Naive B cell (primary cell): ENCODE measurements at regions not wholly inside any gene's neighbourhood (a gene's known extent, or its start where the extent isn't known, plus 50 kb on each side); places are given as distances from the start of the nearest gene placed in this dataset.

Source experiments
- ATAC-seq, 2 donors: fragments of 150-1000 bp; cut with Tn5 transposase; 2 replicates each; pipeline ENCODE4 v1.10.0; 2021; ENCODE audit warnings: low read depth in 2 of 2, mild to moderate bottlenecking in 2 of 2, moderate library complexity in 2 of 2
- DNase-seq: peaks from one replicate; pipeline ENCODE4 v3.0.0; 2022
- H3K27ac Mint-ChIP-seq, 6 donors: one replicate each; pipeline ENCODE4 v1.8.0; 2020 to 2022; ENCODE audit warnings: mild to moderate bottlenecking in 6 of 6, mixed read lengths in 6 of 6, moderate library complexity in 5 of 6, inconsistent platforms in 2 of 6
- H3K27me3 Mint-ChIP-seq, 3 donors: one replicate each; pipeline ENCODE4 v1.8.0; 2021 to 2022; ENCODE audit warnings: mixed read lengths in 3 of 3, mild to moderate bottlenecking in 1 of 3
- H3K36me3 Mint-ChIP-seq, 2 donors: one replicate each; pipeline ENCODE4 v1.8.0; 2020 to 2022; ENCODE audit warnings: mixed read lengths in 2 of 2, inconsistent platforms in 1 of 2, mild to moderate bottlenecking in 1 of 2
- H3K4me1 Mint-ChIP-seq, 3 donors: one replicate each; pipeline ENCODE4 v1.8.0; 2020 to 2022; ENCODE audit warnings: mixed read lengths in 3 of 3, inconsistent platforms in 1 of 3, mild to moderate bottlenecking in 1 of 3, moderate library complexity in 1 of 3
- H3K4me3 Mint-ChIP-seq, 8 donors: one replicate each; pipeline ENCODE4 v1.8.0; 2020 to 2022; ENCODE audit warnings: mild to moderate bottlenecking in 8 of 8, mixed read lengths in 8 of 8, moderate library complexity in 8 of 8, inconsistent platforms in 2 of 8
- H3K9me3 Mint-ChIP-seq, 7 donors: one replicate each; pipeline ENCODE4 v1.8.0; 2020 to 2022; ENCODE audit warnings: mixed read lengths in 7 of 7, mild to moderate bottlenecking in 5 of 7, inconsistent platforms in 2 of 7, moderate library complexity in 1 of 7

DNA sequence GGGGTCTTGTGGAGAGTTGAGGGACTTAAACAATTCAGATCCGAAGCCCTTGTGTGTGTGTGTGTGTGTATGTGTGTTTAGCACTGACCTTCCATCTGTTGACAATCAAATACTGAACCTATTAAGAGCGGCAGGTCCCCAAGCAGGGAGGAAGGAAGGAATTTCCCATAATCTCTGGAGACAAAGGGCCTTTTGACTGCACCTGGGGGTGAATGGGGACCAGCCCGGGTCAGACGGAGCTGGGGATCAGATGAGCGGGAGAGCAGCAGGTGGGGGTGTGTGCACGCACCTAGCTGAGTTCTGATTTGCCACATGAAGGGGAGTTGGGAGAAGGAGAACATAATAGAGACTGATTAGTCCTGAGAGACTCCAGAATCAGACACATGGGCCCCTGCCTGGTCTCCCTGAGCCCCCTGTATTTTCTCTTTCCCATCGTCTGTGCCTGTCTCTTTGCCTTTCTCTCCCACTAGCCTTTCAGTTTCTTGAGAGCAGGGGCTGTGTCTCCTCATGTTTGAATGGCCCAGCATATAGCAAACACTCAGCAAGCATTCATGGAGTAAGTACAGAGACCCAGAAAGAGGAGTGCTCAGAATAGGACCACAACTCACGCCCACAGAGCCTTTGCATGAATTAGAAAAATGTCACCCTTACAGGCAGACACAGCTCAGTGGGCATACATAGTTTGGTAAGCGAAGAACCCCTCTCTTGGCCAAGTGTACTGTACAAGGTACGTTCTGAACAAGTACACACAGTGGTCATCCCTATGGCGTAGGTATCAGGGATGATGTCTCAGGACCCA is 288.3 kb upstream of the HABP2 start:
- peaks cover 3 to 7% (median 6%) of the 10 kb centered on the region in 3 donors for H3K4me1 Mint-ChIP-seq
- H3K9me3 Mint-ChIP-seq, result no peaks in the 10 kb centered on the region
- H3K36me3 Mint-ChIP-seq, result no peaks in the 10 kb centered on the region
- no peak overlapping the region for H3K4me3 Mint-ChIP-seq
- no peak for ATAC-seq
- peak overlapping the region in 2 of 6 donors; percentile 18 to 73 for H3K27ac Mint-ChIP-seq
- H3K27me3 Mint-ChIP-seq, result peaks cover 6 to 50% (median 30%) of the 10 kb centered on the region in 3 donors
- no peak for DNase-seq

DNA sequence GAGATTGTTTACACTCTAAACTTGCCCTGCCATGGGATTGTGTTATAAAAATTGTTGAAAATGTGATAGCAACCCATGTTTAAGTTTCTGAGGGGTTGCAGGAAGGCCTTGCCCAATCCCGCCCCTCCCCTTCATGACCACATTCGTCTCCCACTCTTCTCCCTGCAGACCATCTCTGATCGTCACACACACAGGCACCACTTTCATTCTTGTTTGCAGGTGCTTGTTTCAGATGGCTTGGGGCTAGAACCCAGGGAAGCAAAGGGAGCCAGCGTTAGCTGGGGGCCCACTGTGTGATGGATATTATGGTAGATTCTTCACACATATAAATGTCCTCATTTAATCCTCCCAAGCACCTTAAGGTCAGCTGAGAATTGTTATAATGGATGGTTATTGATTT is 286.7 kb upstream of the HABP2 start:
- Mint-ChIP-seq H3K27ac (no peak overlapping the region), H3K27me3 (peaks cover 6 to 50% (median 29%) of the 10 kb centered on the region in 3 donors), H3K4me1 (peaks cover 3 to 5% (median 3%) of the 10 kb centered on the region in 3 donors), H3K9me3 (no peaks in the 10 kb centered on the region), H3K4me3 (no peak overlapping the region), H3K36me3 (no peaks in the 10 kb centered on the region)
- ATAC-seq (no peak), DNase-seq (no peak)

DNA sequence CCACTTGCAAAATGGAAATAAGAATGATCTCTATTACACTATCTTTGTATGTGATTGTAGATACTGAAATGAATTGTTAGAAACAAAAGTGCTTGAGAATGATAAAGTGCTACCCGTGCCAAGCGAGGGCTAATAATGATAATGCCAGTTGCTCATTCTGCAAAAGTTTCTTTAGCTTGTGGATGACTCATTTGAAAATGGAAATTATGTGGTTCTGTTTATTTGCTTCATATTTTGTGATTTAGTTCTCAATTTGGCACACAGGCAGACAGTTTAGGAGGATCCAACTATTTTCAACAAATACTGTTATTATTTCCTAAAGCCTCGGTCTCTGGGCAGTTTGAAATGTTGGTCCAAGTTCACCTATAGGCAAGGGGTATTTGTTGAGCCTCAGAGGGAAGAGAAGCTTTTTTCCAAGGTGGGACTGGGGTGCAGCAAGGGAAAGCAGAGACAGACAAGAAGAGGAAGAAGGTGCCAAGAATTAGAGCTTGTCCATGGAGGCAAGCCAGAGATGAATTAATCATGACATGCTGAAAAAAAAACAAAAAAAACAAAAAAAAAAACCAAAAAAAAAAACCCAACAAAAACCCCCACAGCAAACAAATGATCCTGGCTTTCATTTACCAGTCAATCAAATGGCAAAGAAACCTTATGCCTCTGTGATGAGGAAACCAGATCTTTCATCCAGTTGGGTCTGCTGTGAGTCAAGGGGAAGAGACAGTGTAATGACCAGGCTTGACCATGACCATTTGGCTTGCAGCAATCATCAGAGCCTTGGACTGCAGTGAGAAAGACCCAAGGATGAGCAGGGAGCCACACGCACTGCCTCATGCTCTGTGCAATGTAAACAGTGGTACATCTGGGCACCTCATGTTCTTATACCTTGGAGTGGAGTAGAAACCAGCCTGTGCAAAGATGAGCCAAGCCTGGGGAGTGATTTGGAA is 285.0 kb upstream of the HABP2 start:
- Mint-ChIP-seq H3K4me1 (peaks cover 3 to 6% (median 4%) of the 10 kb centered on the region in 3 donors), H3K9me3 (no peaks in the 10 kb centered on the region), H3K4me3 (no peak overlapping the region), H3K27me3 (peaks cover 6 to 41% (median 16%) of the 10 kb centered on the region in 3 donors), H3K36me3 (no peaks in the 10 kb centered on the region), H3K27ac (no peak overlapping the region)
- ATAC-seq (no peak), DNase-seq (no peak)

DNA sequence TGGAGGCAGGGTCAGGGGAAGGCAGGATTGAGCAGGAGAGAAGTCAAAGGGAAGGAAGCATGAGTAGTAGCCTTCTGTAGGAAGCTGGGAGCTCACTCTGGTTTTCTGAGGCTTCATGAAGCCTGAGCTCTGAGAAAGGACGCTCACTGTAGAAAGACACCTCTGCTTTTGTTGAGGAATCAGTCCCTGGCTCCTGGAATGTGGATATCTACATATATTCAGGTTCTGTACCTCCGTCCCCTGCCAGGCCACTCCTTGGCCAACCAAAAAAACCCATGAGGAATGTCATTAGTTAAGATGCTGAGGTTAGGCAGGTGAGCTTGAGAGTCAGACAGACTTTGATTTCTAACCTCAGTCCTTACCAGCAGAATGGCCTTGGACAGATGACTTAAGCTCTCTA is 283.5 kb upstream of the HABP2 start:
- H3K27me3 Mint-ChIP-seq, result peaks cover 3 to 28% (median 8%) of the 10 kb centered on the region in 3 donors
- H3K27ac Mint-ChIP-seq, result no peak overlapping the region
- H3K4me3 Mint-ChIP-seq, result no peak overlapping the region
- peaks cover 0 to 1% (median 0%) of the 10 kb centered on the region in 7 donors for H3K9me3 Mint-ChIP-seq
- H3K36me3 Mint-ChIP-seq, result no peaks in the 10 kb centered on the region
- DNase-seq (no peak), ATAC-seq (no peak)
- peaks cover 14 to 17% (median 16%) of the 10 kb centered on the region in 3 donors for H3K4me1 Mint-ChIP-seq

DNA sequence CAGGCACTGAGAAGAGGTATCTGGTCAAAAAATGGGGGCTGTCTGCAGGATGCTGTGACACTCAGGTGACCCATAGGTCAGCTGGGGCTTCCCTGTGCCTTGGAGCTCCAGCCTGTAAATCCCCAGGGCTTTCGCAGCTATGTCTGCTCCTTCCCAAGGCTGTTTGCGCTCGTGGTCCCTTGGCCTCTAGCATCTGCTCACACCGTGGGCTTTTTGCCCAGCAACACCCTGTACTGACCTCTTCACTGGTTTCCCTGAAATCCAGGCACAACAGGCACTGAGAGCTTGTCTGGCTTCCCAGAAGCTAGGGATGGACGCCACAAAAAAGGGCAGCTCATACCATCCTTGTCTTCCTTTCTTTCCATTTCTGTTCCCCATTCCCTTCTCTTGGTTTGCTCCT is 280.3 kb upstream of the HABP2 start:
- peaks cover 5 to 31% (median 22%) of the 10 kb centered on the region in 7 donors for H3K9me3 Mint-ChIP-seq
- H3K36me3 Mint-ChIP-seq, result peaks cover 0 to 8% of the 10 kb centered on the region in 2 donors
- H3K27ac Mint-ChIP-seq, result no peak overlapping the region
- no peak for ATAC-seq
- H3K4me3 Mint-ChIP-seq, result no peak overlapping the region
- peaks cover 0 to 20% (median 0%) of the 10 kb centered on the region in 3 donors for H3K27me3 Mint-ChIP-seq
- no peak for DNase-seq
- peaks cover 16 to 20% (median 19%) of the 10 kb centered on the region in 3 donors for H3K4me1 Mint-ChIP-seq

DNA sequence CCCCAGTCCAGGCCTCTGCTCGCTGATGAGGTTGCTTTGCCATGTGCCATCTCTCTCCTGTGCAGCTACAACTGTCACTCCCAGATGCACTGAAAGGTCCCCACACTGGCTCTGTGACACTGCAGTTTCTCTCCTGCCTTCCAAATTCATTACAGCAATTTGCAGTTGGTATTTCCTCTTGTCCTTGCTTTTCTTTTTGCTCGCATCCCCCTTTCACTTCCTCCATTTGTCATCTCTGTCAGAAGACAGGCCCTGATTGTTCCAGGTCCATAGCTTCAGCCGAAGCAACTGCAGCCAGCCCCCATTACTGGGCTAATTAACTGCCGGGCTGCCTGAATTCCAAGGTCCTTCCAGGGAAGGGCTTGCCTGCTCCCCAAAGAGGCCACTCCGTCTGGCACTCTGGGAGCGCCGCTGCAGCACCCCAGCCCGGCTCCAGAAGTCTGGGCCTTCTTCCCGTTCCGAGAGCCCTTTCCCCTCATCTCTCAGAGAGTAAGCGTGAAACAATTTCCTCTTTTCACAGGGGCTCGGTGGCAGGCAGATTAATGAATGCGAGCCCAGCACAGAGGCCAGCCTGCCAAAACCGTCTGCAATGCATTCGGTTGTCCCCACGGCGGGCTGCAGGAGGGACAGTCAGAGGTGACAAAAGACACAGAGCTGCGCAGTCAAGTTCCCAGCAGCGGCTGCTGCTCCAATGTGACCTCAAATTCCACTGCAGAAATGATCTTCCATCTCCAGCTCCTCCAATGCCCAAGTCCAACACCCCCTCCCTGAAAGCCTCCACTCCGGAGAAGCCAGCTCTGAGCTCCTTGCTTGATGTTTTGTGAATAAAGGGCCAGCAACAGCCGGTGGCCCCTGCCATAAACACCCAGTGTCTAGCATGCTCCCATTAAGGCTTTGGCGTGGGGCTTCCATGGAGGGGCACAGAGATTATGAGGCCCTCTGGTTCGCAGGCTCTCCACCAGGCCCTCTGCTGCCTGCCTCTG is 279.4 kb upstream of the HABP2 start:
- peak; percentile 53 to 70 for ATAC-seq
- DNase-seq, result peak; percentile 17
- Mint-ChIP-seq H3K4me1 (peaks cover 16 to 20% (median 19%) of the 10 kb centered on the region in 3 donors), H3K9me3 (peaks cover 5 to 31% (median 22%) of the 10 kb centered on the region in 7 donors), H3K27me3 (peaks cover 0 to 10% (median 0%) of the 10 kb centered on the region in 3 donors), H3K4me3 (peak overlapping the region in 7 of 8 donors; percentile 36 to 81 (median 67)), H3K36me3 (peaks cover 0 to 8% of the 10 kb centered on the region in 2 donors), H3K27ac (peak overlapping the region; percentile 3 to 67 (median 45))

DNA sequence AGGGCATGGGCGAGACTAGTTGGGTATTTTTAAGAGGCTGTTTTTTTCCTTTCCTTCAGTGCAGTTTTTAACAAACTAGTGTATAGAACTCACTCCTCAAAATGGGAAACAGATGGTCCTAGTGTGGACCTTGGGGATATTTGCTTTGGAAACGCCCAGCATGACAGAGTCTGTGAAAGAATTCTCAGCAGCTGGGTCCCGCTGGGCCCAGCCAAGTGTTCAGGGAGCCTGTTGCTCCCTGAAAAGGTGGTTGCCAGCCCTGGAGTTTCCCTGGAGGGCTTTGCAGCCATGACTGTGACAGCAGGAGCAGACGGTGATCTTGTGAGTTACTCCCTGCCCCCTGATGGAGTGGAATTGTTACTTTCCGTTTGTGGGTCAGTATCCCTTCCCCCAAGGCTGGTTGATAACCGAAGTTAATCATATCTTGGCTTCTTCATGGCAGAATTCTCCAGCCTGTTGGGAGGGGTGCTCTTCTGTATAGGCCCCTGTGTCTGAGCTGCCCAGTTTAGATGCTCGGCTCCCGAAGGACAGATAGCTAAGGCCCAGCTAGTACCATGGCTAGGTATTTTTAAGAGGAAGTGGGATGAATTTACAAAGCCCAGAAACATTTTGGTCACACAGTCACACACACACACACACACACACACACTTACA is 278.6 kb upstream of the HABP2 start:
- ATAC-seq (no peak), DNase-seq (no peak)
- H3K4me1 Mint-ChIP-seq, result peaks cover 16 to 20% (median 19%) of the 10 kb centered on the region in 3 donors
- H3K27me3 Mint-ChIP-seq, result peaks cover 0 to 2% (median 0%) of the 10 kb centered on the region in 3 donors
- peaks cover 5 to 31% (median 22%) of the 10 kb centered on the region in 7 donors for H3K9me3 Mint-ChIP-seq
- peak overlapping the region in 1 of 8 donors; percentile 62 for H3K4me3 Mint-ChIP-seq
- H3K27ac Mint-ChIP-seq, result no peak overlapping the region
- peaks cover 0 to 8% of the 10 kb centered on the region in 2 donors for H3K36me3 Mint-ChIP-seq

DNA sequence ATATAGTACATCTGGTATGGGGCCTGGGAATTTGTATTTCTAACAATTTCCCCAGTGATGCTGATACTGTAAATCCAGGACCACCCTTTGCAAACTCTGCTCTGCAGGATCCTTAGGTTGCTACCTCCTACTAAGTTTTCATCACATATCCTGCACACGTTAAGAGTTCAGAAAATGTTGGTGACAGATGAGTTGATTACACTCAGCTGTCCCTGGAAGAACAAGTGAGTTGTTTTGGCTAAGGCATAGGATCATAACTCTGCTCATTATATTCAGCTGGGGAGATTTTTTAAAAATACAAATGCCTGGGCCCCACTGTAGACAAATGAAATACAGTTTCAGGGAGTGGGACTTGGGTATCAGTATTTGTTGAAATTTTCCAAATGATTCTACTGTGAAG is 274.6 kb upstream of the HABP2 start:
- ATAC-seq (no peak), DNase-seq (no peak)
- H3K27ac Mint-ChIP-seq, result no peak overlapping the region
- H3K4me3 Mint-ChIP-seq, result no peak overlapping the region
- peaks cover 8 to 13% (median 11%) of the 10 kb centered on the region in 3 donors for H3K4me1 Mint-ChIP-seq
- H3K9me3 Mint-ChIP-seq, result peaks cover 5 to 31% (median 22%) of the 10 kb centered on the region in 7 donors
- peaks cover 0 to 8% of the 10 kb centered on the region in 2 donors for H3K36me3 Mint-ChIP-seq
- no peaks in the 10 kb centered on the region for H3K27me3 Mint-ChIP-seq

DNA sequence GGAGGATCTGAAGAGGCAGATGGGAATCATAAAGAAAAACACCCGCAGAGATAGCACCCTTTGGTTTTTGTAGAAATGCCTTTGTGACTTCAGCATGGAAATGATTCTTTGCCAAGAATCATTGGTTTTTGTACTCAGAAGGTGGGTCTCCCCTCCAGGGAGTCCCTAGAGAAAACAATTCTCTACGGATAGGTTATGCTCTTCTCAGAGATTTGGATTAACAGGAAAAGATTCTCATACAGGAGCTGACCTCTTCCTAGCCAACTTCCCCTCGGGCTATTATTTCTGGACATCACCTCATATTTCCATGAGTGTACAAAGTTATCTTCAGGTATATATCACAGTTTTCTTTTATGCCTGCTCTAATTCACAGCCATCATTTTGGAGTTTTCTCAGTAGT is 274.2 kb upstream of the HABP2 start:
- DNase-seq, result no peak
- Mint-ChIP-seq H3K4me1 (peaks cover 4 to 8% (median 6%) of the 10 kb centered on the region in 3 donors), H3K4me3 (no peak overlapping the region), H3K36me3 (peaks cover 0 to 8% of the 10 kb centered on the region in 2 donors), H3K27ac (no peak overlapping the region), H3K9me3 (peaks cover 5 to 31% (median 20%) of the 10 kb centered on the region in 7 donors), H3K27me3 (no peaks in the 10 kb centered on the region)
- no peak for ATAC-seq

DNA sequence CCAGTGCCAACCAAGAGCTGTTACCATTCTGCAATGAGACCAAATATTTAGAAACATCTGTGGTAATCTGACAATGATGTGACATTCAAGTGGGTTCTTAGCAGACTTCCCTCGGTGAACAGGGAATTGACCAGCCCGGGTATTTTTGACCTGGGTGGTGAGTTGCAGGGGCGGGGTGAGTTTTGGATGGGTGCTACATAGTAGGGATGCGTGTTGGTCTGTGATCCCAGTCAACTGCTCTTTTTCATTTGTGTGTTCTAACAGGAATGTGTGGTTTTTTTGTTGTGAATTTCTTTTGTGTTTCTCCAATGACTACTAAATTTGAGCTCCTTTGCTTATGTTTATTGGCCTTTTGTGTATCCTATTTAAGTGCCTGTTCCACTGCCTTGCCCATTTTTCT is 273.6 kb upstream of the HABP2 start:
- Mint-ChIP-seq H3K27ac (peak overlapping the region in 1 of 6 donors; percentile 28), H3K4me1 (peaks cover 0 to 5% (median 2%) of the 10 kb centered on the region in 3 donors), H3K36me3 (peaks cover 0 to 8% of the 10 kb centered on the region in 2 donors), H3K9me3 (peaks cover 5 to 31% (median 20%) of the 10 kb centered on the region in 7 donors), H3K4me3 (no peak overlapping the region), H3K27me3 (no peaks in the 10 kb centered on the region)
- no peak for DNase-seq
- ATAC-seq, result no peak

DNA sequence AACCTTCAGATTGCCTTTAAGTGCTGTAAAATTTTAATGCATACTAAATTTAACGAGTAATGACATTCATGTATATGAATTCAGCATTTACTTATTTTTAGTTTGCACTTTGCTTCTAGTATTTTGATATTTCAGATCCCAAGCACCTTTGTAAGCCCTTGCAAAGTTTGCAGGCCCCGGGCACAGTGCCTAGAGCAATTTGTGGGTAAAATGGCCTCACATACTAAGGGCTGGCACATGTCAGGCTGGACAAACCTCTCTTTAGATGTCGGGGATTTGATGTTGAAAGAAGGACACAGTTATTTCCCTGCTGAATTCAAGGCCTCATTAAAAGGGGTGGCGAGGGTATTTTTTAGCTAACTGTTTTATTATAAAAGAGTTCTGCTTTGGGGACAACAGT is 270.3 kb upstream of the HABP2 start:
- Mint-ChIP-seq H3K36me3 (no peaks in the 10 kb centered on the region), H3K4me1 (no peaks in the 10 kb centered on the region), H3K27me3 (no peaks in the 10 kb centered on the region), H3K27ac (no peak overlapping the region), H3K4me3 (no peak overlapping the region), H3K9me3 (peaks cover 0 to 4% (median 0%) of the 10 kb centered on the region in 7 donors)
- no peak for ATAC-seq
- no peak for DNase-seq

DNA sequence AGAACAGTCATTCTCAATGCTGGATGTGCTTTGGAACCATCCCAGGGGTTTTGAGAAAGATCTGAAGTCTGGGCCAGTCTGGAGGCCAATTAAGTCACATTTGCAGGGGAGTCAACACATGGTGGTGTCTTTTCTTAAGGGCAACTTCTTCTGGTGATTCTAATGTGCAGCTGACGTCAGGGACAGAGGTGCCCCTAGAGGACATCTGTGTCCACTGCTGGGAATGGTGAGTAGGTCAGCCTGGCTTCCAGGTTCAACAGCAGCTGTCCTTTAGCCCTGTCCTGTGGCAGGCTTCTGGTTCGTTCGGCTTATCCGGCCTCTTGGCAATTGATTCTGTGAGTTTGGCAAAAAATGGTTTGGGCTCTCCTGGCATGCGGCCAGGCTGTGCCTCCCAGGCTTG is 269.7 kb upstream of the HABP2 start:
- H3K4me3 Mint-ChIP-seq, result no peak overlapping the region
- DNase-seq (no peak), ATAC-seq (no peak)
- H3K9me3 Mint-ChIP-seq, result no peaks in the 10 kb centered on the region
- no peaks in the 10 kb centered on the region for H3K36me3 Mint-ChIP-seq
- no peaks in the 10 kb centered on the region for H3K27me3 Mint-ChIP-seq
- H3K4me1 Mint-ChIP-seq, result no peaks in the 10 kb centered on the region
- no peak overlapping the region for H3K27ac Mint-ChIP-seq
